Renal cortical epithelial cell (primary cell): ENCODE measurements at regions not wholly inside any gene's neighbourhood (a gene's known extent, or its start where the extent isn't known, plus 50 kb on each side); places are given as distances from the start of the nearest gene placed in this dataset.
"Not testable (repeated sequence)": the region's sequence is repeated elsewhere in the genome, so short reads cannot be mapped to it uniquely, and the experiment has no call there.

ENCODE experiments used
- DNase-seq: peaks from one replicate; pipeline ENCODE4 v3.0.0-alpha.2; 2011; ENCODE audit warnings: low read depth

- no peak for DNase-seq
Observed at GRCh38 chr10:114708084-114708483, 50.0 kb upstream of the ABLIM1 start.

- peak; percentile 94 for DNase-seq
Observed at GRCh38 chr10:114708717-114709335, 50.8 kb upstream of the ABLIM1 start.

GRCh38 chr10:114709984-114710383 is 51.9 kb upstream of the ABLIM1 start:
- peak; percentile 51 for DNase-seq

DNA sequence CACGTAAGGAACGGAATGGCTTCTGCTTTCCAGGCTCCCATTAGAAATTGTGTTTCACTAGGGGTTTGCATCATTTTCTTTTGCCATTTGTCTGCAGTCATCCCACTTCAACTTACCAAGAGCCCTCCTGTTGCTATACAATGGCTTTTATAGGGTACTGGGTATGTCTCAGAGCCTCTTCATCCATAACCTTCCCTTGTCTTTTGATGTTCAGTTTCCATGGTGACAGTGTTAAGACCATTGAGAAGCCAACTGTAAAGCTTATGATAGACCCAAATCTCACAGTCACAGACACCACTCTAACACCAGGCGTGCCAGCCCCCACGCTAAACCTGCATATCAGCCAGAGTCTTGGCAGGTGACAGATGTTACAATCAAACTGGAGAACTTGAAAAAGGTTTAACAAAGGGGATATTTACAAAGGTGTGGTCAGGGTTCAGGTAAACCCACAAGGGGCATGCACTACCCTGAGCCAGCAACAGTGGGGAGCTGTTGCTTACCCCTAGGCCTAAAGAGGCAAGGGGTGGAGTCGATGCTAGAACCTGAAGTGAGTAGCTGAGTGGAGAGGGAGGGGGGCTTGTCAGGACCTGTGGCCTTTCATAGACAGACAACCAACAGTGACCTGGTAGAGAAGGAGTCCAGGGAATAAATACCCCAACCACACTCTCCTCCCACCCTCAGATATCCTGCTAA is 53.2 kb upstream of the ABLIM1 start:
- DNase-seq: no peak

GRCh38 chr10:114711869-114712250 is 53.8 kb upstream of the ABLIM1 start:
- DNase-seq: no peak

GRCh38 chr10:114713525-114714090 is 55.5 kb upstream of the ABLIM1 start:
- no peak for DNase-seq

GRCh38 chr10:114714281-114714741 is 56.2 kb upstream of the ABLIM1 start:
- peak; percentile 72 for DNase-seq

- no peak for DNase-seq
Observed at GRCh38 chr10:114715171-114715670, 57.1 kb upstream of the ABLIM1 start.

DNA sequence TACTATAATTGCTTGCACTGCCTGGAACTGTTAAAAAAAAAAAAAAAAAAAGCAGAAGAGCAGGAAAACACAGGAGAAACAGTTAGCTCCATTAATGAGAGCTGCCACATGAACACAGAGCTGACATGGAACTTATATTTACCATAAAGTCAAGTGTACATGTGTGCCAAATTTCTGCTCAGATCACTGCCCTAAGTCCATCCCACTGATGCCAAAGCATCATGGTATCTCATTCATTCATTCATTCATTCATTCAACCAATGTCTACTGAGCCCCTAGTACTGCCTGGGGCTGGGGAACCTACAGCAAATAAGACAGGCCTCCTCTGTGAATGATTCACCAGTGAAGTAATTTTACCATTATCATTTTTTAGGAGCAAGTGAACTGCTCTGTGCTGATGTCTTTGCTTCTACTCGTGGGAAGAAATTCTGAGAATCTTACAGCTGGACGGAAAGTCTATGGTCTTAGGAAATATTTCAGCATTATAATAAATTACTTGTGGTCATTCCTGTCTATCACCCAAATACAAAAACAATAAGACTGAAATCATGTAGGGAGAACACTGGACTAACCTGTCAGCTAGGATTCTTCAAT is 58.8 kb upstream of the ABLIM1 start:
- DNase-seq: no peak

DNA sequence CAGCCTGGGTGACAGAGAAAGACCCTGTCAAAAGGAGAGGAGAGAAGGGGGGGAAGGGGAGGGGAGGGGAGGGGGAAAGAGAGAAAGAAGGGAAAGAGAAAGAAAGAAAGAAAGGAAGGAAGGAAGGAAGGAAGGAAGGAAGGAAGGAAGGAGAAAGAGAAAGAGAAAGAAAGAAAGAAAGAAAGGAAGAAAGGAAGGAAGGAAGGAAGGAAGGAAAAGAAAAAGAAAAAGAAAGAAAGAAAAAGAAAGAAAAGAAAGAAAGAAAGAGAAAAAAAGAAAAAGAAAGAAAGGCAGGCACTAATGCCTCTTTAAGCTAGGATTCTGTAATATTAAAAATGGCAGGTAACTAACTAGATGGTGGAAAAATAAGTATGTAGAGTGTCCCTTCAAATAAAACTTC is 59.8 kb upstream of the ABLIM1 start:
- not testable (repeated sequence) for DNase-seq

- no peak for DNase-seq
Observed at GRCh38 chr10:114718374-114718773, 60.3 kb upstream of the ABLIM1 start.

DNA sequence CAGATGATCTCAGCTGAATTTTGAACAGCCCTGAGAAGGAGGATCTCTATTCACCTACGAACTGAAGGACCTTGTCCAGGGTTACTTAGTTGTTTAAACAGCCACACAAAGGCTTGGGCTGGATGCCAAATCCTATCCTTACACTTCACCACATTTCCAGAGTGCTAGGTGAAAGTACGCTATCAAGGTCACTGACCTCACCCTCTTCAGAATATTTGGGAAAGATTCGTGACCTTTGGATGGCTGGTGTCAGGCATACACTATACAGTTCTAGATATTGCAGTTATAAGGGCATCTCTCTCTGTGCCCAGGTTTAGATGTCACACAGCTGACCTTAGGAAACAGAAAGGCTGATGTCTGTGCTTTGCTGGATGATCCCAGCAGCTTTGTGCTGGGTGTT is 61.2 kb upstream of the ABLIM1 start:
- DNase-seq: no peak

DNA sequence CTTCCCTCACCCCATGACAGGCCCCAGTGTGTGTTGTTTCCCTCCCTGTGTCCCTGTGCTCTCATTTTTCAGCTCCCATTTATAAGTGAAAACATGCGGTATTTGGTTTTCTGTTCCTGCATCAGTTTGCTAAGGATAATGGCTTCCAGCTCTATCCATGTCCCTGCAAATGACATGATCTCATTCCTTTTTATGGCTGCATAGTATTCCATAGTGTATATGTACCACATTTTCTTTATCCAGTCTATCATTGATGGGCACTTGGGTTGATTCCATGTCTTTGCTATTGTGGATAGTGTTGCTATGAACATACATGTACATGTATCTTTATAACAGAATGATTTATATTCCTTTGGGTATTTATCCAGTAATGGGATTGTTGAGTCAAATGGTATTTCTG is 61.9 kb upstream of the ABLIM1 start:
- DNase-seq: not testable (repeated sequence)

GRCh38 chr10:114720685-114721278 is 62.7 kb upstream of the ABLIM1 start:
- DNase-seq: no peak

GRCh38 chr10:114722136-114722535 is 64.1 kb upstream of the ABLIM1 start:
- not testable (repeated sequence) for DNase-seq

GRCh38 chr10:114723361-114723760 is 65.3 kb upstream of the ABLIM1 start:
- no peak for DNase-seq

DNA sequence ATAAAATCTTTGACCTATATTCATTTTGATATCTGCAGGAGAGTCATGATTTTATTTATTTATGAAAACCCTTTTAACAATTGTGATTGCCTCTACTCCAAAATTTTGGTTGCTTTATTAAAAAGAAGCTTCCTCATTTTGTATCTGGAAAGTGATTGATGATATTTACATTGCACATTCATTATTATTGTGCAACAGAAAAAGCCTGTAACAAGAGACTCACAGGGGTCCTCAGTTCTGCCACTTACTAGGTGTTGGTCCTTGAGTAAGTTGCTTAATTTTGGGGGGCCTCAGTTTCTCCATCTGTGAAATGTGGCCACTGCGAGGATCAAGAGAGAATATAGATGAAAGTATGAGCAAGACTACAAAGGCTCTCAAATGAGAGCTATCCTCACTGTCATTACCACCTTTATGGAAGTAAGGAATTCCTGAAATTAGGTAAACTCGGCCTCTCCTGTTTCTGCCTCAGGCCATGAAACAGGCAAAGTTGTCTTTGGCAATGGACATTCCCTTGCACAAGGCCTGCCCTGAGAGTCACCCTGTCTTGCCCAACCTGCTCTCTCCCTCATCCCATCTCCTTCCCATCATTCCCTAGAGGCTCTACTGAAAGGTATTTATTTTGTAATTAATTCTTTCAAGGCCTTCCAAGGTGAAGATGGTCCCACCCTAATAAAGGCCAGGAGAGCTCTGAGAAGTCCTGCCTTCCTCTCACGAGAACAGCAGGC is 66.1 kb upstream of the ABLIM1 start:
- no peak for DNase-seq

DNA sequence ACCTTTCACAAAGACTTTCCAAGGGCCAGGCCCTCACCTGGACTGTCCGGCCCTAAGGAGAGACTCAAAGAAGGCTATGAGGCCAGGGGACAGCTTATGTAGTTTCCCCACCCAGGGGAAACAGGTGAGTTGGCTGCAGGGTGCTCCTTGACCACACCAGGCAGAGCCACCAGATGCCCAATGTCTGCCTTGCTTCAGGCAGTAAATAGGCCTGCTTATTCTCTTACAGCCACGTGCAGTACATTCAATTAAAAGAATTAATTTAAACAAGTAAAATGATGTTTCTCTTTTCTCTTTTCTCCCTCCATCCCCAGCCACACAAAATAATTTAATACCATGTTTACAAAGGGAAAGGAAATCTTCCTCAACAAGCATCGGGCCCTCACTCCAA is 66.6 kb upstream of the ABLIM1 start:
- no peak for DNase-seq

- DNase-seq: peak; percentile 53
Observed at GRCh38 chr10:114726820-114727271, 68.8 kb upstream of the ABLIM1 start.

DNA sequence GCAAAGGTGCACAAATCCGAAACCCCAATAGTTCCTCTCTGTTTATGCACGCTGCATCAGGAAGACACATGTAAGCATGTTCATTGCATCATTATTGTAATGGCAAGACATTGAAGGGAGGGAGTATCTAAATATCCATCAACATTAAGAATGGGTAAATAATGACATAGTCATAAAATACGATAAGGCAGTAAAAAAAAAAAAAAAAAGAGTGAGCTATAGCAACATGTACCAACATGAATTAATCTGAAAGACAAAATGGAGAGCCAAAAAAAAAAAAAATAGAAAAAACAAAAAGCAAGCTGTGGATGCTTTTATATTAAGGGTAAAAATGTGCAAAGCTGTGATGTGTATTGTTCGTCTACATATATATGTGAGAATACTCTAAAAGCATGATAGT is 70.2 kb upstream of the ABLIM1 start:
- no peak for DNase-seq

- DNase-seq: peak; percentile 35
Observed at GRCh38 chr10:114729103-114729659, 71.1 kb upstream of the ABLIM1 start.
